ENCODE measurements at regions not wholly inside any gene's neighbourhood (a gene's known extent, or its start where the extent isn't known, plus 50 kb on each side); places are given as distances from the start of the nearest gene placed in this dataset.

GRCh38 chr12:69150083-69150795 lies 89.1 kb upstream of the CPSF6 start:
- TF ChIP-seq CTCF (IDR thresholded peaks at IDR 0.05; ENCODE audit: insufficient read depth, missing control alignments), result no peak
- FAIRE-seq (no peak), DNase-seq (ENCODE audit: insufficient read length, low spot score) (no peak)

- TF ChIP-seq CTCF (IDR thresholded peaks at IDR 0.05; ENCODE audit: insufficient read depth, missing control alignments), result no peak
- DNase-seq (ENCODE audit: insufficient read length, low spot score) (no peak), FAIRE-seq (no peak)
Observed at GRCh38 chr12:69150796-69151127, 88.6 kb upstream of the CPSF6 start.

GRCh38 chr12:69151254-69151764 lies 88.1 kb upstream of the CPSF6 start:
- DNase-seq (ENCODE audit: insufficient read length, low spot score), result no peak
- no peak for FAIRE-seq
- no peak for TF ChIP-seq CTCF (IDR thresholded peaks at IDR 0.05; ENCODE audit: insufficient read depth, missing control alignments)

GRCh38 chr12:69154585-69155363 lies 84.6 kb upstream of the CPSF6 start:
- DNase-seq (ENCODE audit: insufficient read length, low spot score) (peak; percentile 23), FAIRE-seq (no peak)
- peak; percentile 79 for TF ChIP-seq CTCF (IDR thresholded peaks at IDR 0.05; ENCODE audit: insufficient read depth, missing control alignments)

GRCh38 chr12:69157023-69157655 lies 82.2 kb upstream of the CPSF6 start:
- DNase-seq (ENCODE audit: insufficient read length, low spot score), result peak; percentile 34
- peak; percentile 93 for TF ChIP-seq CTCF (IDR thresholded peaks at IDR 0.05; ENCODE audit: insufficient read depth, missing control alignments)
- no peak for FAIRE-seq

- DNase-seq (ENCODE audit: insufficient read length, low spot score) (no peak), FAIRE-seq (no peak)
- no peak for TF ChIP-seq CTCF (IDR thresholded peaks at IDR 0.05; ENCODE audit: insufficient read depth, missing control alignments)
Observed at GRCh38 chr12:69161829-69162228, 77.5 kb upstream of the CPSF6 start.

Measured in D721Med (cell line).